ENCODE measurements at regions not wholly inside any gene's neighbourhood (a gene's known extent, or its start where the extent isn't known, plus 50 kb on each side); places are given as distances from the start of the nearest gene placed in this dataset.

- in situ Hi-C loops (cut with HindIII; ENCODE audit: low sequenced_read_pairs) = no loop called here
- no peak overlapping the region for H3K4me3 ChIP-seq (ENCODE audit: low read depth, low read length)
- TF ChIP-seq CTCF (IDR thresholded peaks at IDR 0.05; ENCODE audit: low read depth, low read length, missing control alignments) = no peak
- no peak for DNase-seq (ENCODE audit: low read depth)
These were observed 159.3 kb upstream of the PRICKLE2 start for GRCh38 chr3:64384561-64384960.

- no peak for TF ChIP-seq CTCF (IDR thresholded peaks at IDR 0.05; ENCODE audit: low read depth, low read length, missing control alignments)
- in situ Hi-C loops (cut with HindIII; ENCODE audit: low sequenced_read_pairs) = no loop called here
- no peak for DNase-seq (ENCODE audit: low read depth)
- H3K4me3 ChIP-seq (ENCODE audit: low read depth, low read length) = no peak overlapping the region
These were observed 156.9 kb upstream of the PRICKLE2 start for GRCh38 chr3:64382153-64382552.

- no peak for DNase-seq (ENCODE audit: low read depth)
- in situ Hi-C loops (cut with HindIII; ENCODE audit: low sequenced_read_pairs) = no loop called here
- H3K4me3 ChIP-seq (ENCODE audit: low read depth, low read length) = no peak overlapping the region
- no peak for TF ChIP-seq CTCF (IDR thresholded peaks at IDR 0.05; ENCODE audit: low read depth, low read length, missing control alignments)
These were observed 156.1 kb upstream of the PRICKLE2 start for GRCh38 chr3:64381367-64381766.

GRCh38 chr3:64380546-64380945 is 155.3 kb upstream of the PRICKLE2 start:
- no peak for TF ChIP-seq CTCF (IDR thresholded peaks at IDR 0.05; ENCODE audit: low read depth, low read length, missing control alignments)
- no peak for DNase-seq (ENCODE audit: low read depth)
- in situ Hi-C loops (cut with HindIII; ENCODE audit: low sequenced_read_pairs) = no loop called here
- H3K4me3 ChIP-seq (ENCODE audit: low read depth, low read length) = no peak overlapping the region

GRCh38 chr3:64379221-64379620 is 154.0 kb upstream of the PRICKLE2 start:
- in situ Hi-C loops (cut with HindIII; ENCODE audit: low sequenced_read_pairs) = no loop called here
- no peak for DNase-seq (ENCODE audit: low read depth)
- no peak for TF ChIP-seq CTCF (IDR thresholded peaks at IDR 0.05; ENCODE audit: low read depth, low read length, missing control alignments)
- H3K4me3 ChIP-seq (ENCODE audit: low read depth, low read length) = no peak overlapping the region

- TF ChIP-seq CTCF (IDR thresholded peaks at IDR 0.05; ENCODE audit: low read depth, low read length, missing control alignments) = no peak
- no peak for DNase-seq (ENCODE audit: low read depth)
- no peak overlapping the region for H3K4me3 ChIP-seq (ENCODE audit: low read depth, low read length)
- in situ Hi-C loops (cut with HindIII; ENCODE audit: low sequenced_read_pairs) = no loop called here
These were observed 152.7 kb upstream of the PRICKLE2 start for GRCh38 chr3:64377942-64378341.

GRCh38 chr3:64375737-64376136 is 150.5 kb upstream of the PRICKLE2 start:
- no peak for DNase-seq (ENCODE audit: low read depth)
- TF ChIP-seq CTCF (IDR thresholded peaks at IDR 0.05; ENCODE audit: low read depth, low read length, missing control alignments) = no peak
- no peak overlapping the region for H3K4me3 ChIP-seq (ENCODE audit: low read depth, low read length)
- in situ Hi-C loops (cut with HindIII; ENCODE audit: low sequenced_read_pairs) = no loop called here

Data from astrocyte of the cerebellum (primary cell).